IPS-NIHi7 (cell line): ENCODE measurements at regions not wholly inside any gene's neighbourhood (a gene's known extent, or its start where the extent isn't known, plus 50 kb on each side); places are given as distances from the start of the nearest gene placed in this dataset.
"Not testable (repeated sequence)": the region's sequence is repeated elsewhere in the genome, so short reads cannot be mapped to it uniquely, and the experiment has no call there.

Experiments
- DNase-seq: peaks from one replicate; pipeline ENCODE4 v3.0.0; 2012; ENCODE audit warnings: mixed read lengths; ENCODE audit errors: extremely low spot score

DNA sequence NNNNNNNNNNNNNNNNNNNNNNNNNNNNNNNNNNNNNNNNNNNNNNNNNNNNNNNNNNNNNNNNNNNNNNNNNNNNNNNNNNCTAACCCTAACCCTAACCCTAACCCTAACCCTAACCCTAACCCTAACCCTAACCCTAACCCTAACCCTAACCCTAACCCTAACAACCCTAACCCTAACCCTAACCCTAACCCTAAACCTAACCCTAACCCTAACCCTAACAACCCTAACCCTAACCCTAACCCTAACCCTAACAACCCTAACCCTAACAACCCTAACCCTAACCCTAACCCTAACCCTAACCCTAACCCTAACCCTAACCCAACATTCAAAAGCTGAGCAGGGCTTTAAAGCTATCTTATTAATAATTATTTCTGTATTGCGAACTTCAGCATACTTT lies 182.5 kb upstream of the FAM20C start:
- DNase-seq = not testable (repeated sequence)

DNA sequence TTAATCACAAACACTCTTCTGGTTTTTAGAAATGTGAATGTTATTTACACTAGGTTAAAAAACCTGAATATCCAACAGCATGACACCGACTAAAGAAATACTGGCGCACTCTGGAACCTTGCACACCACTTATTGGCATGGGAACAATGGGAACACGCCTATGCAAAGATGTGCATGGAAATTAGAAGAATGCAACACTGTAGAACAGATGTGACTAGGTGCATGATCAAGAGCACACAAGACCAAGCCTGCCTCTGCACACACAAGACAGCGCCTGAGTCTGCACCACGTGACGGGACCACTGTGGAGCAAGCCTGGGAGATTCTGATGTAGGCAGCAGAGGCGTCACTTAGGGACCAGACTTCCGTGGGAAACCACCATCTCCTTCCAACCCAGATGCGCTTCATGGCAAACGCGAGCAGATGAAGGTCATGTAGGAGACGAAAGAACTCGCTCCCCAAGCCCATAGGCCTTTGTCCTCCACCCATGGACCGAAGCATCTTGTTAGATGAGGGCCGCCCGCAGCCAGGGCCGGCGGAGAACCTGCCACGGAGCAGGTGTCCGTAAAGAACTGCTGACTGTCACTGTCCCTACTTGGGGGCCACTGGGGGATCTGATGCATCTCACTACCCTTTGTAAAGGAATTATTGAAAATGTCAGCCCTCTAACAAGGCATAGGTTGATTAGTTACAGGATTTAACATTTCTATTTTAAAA lies 159.6 kb upstream of the FAM20C start:
- DNase-seq = not testable (repeated sequence)

DNA sequence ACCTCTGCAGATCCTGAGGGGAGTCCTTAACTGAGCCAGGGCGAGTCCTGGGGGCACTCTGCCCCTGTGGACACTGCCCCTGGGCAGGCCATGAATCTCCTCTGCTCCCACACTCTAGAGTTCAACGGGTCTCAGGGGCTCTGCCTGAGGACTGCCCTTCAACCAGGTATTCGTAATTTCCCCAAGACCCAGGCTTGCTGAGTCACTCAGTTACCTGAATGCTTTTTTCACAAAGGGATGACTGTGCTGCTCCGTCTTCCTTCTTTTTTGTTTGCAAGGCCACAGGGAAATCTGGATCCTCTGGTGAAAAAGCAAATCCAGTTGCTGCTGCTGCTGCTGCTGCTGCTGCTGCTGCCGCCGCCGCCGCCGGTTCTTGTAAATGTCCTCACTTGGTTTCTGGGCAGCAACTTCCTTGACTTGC lies 157.2 kb upstream of the FAM20C start:
- not testable (repeated sequence) for DNase-seq

DNA sequence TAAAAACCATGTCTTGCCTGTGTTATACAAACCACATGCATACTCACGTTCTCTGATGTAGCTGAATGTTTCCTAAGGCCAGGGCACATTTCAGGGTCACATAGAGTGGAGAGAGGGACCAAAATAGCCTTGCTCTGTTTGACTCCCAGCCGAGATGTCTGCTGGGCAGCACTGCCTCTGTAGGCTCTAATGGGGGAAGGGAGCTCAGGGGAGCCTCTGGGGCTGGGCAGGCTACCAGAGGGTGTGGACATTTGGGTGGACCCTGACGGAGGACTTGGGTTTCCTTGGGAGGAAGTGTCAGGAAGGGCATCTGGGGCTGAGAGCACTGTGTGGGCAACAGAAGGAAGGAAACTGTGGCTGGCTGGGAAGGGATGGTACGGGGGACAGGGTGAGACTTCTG lies 155.8 kb upstream of the FAM20C start:
- DNase-seq = not testable (repeated sequence)

DNA sequence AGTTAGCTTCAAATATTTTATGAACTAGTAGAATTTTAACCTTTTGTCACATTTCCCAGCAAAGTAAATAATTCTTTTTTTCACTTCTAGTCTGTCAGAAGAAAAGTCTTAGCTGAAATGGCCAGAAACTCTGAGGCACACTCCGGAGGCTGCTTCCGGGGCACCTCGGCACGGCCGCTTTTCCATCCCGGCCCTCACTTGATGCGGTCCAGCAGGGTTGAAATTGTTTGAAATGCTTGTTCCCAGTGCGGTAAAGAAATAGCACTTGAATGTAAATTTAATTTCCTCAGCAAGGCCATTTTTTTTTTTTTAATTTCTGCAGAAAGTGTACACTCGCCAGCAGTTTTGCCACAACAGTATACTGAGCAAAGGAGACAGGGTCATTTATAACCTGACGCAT lies 154.7 kb upstream of the FAM20C start:
- not testable (repeated sequence) for DNase-seq

DNA sequence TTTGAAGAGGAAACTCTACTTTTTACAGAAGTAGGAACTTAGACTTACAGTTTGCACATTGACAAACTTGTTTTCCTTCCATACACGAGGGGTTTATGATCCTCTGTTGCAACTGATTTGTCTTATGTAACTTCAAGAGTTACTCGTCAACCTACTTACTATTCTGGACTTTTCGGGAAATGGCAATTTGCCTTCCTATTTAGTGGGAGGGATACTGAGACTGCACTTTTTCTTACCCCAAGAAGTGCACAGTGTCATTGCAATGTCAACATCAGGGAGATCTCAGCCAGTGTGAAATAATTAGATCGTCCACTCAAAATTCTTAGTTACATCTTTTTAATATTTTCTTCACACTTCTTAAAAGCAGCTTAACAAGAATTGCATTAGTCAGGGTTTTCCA lies 153.9 kb upstream of the FAM20C start:
- not testable (repeated sequence) for DNase-seq

DNA sequence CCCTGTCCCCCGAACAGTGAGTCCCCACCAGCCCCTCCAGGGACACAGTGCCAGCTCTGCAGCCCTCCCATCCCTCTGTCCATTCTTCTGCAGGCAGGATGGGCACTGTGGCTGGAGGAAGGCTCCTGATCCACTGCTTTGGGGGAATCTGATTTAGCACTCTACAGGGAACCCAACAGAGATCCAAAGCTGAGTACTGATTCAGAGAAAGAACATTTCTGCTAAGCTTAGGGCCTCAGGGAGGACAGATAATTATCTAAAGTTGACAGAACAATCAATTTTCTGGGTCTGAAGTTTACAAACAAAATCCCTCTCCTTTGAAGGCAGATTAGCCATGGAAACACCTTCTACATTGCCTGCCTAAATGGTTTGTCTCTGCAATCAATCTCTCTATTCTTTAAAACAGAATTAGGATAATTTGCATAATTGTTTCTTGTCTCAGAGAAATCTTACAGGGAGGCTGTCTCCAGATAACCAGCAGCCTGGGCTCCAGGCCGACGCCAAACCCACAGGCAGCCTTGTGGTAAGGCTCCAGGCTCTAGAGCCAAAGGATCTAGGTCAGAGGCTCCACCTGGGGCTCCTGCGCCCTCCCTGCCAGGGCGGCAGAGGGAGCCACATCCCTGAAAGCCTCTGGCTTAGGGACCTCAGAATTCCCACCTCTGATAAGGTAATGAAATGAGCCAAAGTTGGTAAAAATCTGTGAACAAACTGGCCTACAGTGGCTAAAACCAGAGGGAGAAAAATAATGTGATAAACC lies 152.2 kb upstream of the FAM20C start:
- DNase-seq = not testable (repeated sequence)

DNA sequence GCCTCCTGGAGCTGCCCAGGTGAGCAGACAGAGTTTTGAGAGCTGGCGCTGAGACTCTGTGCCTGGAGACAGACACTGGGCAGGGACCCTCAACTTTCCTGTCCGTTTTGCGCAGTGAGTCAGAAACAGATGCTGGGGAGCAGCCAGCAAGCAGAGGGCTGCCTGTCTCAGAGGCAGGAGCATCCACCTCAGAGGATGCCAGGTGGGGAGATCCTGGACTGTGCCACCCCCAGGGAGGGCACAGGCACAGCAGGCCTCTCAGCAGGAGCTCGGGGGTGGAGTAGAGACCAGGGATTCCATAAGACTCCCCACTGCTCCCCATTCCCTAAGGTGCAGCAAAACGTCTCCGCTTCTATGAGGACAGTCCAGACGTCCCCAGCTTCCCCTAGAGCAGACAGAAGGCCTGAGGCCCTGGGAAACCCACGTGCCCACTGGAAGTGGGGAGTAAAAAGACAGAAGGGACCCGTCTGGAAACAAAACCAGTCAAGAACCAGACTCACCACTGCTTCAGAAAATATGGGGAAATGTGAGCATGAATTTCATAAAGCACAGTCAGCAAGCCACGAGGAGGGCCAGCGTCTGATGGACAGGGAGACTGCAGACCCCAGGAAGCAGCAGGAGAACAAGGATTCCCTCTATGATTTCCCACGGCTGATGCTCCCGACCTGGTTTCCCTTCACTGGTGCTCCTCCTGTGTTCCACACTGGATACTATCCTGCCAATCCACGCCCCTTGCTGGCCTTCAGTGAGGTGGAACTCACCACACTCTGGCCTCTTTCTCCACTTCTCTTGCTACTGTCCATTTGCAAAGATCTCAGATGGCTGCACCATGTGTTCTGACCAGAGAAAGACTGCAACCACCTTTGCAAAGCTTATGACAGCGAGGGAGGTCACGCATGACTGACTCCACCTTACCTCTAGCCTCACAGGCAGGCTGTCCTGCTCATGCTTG lies 151.3 kb upstream of the FAM20C start:
- no peak for DNase-seq

DNA sequence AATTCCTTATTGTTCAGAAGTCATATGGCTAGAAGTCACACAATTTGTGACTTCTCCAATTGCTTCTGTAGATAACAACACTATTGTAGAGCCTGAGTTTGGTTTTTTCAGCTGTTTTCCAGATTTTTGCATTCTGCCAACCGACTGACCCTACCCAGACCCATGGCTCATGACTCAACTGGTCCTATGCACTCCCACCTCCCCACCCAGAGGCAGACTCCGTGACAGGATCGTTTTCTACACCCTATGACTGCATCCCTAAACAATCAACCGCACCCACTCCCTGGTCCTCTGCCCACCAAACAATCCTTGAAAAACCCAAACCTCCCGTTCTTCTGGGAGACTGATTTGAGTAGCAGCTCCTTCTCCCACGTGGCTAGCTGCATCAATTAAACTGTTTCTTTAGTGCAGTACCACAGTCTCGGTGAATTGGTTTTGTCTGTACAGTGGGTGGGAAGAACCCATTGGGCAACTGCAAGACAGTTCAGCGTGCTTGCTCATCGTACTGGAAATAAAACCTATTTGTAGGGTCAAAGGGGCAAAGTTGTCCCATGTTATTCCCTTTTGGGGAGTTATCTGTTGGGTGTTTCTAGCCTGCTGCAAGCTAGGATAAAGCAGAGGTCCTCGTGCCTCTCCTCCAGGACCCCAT lies 150.3 kb upstream of the FAM20C start:
- no peak for DNase-seq

DNA sequence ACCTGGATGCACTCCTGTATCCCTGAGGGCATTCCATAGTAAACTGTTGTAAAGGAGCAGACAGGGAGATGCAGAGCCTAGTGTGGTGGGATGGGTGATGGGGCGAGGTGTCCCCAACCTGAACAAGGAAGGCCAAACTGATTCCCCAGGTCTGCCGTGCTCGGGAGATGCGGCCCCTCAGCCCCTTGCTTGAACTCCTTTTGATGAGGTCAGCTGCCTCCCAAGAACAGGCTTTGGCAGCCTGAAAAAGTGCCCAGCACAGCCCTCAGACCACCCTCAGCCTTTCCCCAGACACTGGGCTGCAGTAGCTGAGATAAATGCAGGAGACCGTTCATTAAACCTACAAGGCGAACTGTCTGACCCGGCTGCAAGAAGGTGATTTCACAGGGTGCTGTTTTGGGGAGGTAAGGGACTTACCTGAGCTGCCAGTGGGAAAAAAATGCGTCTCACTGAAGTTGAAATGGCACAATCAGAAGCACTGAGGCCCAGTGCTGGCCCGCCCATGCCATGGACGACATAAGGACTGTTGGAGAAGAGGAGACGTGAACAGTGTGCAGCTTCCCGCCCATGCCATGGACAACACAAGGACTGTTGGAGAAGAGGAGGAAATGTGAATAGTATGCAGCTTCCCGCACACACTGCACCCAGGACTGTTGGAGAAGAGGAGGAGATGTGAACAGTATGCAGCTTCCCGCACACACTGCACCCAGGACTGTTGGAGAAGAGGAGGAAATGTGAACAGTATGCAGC lies 148.4 kb upstream of the FAM20C start:
- DNase-seq = no peak

DNA sequence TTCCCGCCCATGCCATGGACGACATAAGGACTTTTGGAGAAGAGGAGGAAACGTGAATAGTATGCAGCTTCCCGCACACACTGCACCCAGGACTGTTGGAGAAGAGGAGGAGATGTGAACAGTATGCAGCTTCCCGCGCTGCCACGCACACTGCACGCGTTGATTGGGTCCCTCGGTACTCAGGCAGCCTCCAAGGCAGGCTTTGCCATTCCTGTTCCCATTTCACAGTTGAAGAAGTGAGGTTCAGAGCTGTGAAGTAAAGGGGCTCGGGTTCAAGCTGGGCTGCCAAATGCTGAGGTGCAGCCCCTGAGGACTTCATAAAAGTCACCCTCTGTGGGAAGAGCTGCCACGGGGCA lies 147.9 kb upstream of the FAM20C start:
- DNase-seq = no peak

DNA sequence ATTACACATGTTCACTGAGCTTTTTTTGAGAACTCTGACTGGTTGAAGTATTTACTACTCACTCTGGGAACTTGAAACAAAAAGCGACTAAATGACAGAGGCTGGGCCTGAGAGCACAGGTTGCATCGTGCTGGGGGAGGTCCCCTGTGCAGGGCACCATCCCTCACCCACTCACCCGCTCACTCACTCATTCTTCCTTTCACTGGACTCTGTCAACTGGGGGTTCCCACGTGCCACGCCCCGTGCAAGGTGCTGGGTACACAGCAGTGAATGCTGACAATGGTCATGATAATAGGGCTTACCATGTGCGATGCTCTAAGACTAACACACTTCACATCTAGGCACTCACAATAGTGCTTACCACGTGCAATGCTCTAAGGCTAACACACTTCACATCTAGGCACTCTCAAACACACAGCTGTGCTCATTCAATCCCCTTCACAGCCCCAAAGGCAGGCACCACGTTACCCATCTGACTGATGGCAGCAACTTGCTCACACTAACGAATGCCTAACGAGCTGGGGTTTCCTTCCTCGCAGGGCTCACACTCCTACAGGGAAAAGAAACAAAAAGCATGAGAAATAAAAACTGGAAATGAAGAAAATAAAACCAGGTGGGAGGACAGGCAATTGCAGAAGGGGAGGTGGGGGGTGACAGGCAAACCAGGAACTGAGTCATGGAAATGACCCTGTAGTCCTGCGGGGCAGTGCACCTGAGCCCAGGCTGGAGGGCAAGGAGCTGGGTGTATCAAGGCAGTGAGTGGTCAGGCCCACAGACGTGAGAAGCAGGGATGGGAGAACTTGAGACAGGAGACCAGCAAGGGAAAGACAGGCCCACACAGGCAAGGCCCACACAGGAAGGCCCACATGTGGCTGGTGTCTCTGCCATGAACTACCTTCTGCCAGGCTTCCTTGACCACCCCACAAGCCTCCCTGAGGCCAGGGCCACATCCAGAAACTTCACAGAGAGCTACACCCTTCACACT lies 147.0 kb upstream of the FAM20C start:
- DNase-seq = no peak

DNA sequence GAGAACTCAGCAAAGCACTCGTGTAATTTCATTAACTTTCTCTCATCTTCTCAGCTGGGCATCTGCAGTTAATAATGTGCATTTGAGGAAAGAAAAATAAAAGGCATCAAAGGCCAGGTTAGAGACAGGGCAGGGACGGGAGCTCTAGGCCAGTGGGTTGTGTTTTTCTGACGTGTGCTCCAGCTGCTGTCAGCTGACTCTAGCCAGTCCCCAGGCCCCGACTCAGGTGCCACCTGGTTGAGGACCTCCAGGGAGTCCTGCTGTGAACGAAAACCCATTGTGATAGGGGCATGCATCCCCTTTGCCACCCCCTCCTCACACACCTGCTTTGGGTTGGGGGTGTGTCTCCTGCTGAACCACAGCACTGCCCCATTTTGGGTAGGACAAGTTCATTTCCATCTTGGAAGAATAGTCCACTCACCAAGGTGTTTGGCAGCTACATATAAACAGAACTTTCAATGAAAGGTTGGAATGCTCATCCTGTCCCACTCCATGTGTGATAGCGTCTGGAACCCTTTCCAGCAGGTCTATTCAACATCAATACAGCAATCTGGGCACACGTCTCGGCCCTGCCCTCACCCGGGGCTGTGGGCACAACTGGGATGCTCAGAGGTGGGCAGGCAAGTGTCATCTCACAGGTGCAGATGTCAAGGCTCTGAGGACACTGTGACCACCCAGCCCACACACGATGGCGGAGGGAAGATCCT lies 146.1 kb upstream of the FAM20C start:
- DNase-seq = no peak

DNA sequence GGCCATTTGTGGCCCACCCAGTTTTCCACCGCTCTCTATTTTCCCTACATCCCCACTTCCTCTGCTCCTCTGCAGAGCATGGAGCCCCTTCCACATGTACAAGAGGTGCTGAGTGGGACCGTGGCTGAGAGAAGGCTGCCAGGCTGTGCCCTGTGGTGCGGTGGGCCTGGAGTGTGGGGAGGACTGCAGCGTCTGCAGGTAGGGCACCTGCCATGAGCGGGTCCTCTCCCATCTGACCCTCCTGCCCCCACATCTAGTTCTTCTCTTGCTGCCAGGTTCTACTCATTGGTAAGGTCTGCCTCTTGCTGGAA lies 145.6 kb upstream of the FAM20C start:
- no peak for DNase-seq

DNA sequence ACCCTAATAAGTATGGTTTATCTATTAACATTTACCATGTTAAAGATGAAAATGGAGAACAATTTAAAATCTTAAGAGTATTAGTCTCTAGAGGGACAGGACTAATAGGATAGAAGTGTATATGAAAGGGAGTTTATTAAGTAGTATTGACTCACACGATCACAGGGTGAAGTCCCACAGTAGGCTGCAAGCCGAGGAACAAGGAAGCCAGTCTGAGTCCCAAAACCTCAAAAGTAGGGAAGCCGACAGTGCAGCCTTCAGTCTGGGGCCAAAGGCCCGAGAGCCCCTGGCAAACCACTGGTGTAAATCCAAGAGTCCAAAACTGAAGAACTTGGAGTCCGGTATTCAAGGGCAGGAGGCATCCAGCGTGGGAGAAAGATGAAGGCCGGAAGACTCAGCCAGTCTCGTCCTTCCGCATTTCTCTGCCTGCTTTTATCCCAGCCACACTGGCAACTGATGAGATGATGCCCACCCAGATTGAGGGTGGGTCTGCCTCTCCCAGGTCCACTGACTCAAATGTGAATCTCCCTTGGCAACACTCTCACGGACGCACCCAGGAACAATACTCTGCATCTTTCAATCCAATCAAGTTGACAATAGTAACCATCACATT lies 140.8 kb upstream of the FAM20C start:
- no peak for DNase-seq

DNA sequence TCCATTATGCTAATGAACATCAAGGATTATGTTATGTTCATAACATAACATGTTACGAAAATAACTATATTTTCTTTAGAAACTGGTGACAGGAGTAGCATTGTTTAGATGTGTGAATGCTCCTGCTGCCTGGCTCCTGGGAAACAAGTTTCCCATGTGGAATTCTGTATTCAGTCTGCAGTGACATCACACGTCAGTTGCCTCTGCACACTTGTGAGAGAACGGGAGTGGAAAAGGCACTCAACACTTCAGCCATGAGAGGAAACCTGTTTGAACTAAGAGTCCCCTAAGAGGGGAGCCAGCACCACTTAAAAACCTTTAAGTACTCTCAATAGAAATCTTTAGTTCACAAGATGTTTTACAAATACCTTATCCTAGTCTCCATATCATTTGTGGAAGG lies 140.3 kb upstream of the FAM20C start:
- no peak for DNase-seq

DNA sequence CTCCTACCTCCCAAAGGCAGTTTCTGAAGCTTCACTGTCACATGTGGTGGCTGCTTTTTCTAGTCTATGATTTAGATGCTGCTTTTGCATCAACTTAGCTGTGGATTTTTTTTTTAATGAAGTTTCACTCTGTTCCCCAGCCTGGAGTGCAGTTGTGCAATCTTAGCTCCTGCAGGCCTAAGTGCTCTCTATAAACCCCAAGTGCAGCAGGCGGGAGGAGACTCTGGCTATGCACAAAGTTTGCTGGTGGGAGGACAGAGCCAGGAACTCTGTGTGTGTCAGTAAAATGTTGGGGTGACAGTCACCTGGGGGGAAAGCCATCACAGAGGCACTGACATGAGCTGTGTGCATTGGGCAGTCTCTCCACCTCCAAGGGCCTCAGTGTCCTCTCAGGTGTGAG lies 138.8 kb upstream of the FAM20C start:
- DNase-seq = no peak

DNA sequence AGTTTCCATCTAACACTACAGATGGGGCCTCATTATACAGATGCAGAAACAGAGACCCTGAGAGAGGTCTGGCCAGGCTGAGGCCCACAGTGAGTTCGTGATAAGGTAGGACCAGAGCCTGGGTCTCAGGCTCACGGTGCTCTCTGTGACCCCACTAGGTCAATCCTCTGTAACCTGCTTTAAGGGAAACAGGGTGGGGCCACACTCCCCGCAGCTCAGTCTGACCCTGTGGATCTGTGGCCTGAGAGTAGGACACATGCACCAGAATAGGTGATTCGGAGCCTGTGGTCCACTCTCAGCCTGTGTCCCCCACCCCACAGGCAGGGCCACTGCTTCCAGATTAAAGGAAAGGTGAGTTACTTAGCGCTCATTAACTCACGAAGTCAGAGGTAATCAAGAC lies 137.8 kb upstream of the FAM20C start:
- DNase-seq = no peak

DNA sequence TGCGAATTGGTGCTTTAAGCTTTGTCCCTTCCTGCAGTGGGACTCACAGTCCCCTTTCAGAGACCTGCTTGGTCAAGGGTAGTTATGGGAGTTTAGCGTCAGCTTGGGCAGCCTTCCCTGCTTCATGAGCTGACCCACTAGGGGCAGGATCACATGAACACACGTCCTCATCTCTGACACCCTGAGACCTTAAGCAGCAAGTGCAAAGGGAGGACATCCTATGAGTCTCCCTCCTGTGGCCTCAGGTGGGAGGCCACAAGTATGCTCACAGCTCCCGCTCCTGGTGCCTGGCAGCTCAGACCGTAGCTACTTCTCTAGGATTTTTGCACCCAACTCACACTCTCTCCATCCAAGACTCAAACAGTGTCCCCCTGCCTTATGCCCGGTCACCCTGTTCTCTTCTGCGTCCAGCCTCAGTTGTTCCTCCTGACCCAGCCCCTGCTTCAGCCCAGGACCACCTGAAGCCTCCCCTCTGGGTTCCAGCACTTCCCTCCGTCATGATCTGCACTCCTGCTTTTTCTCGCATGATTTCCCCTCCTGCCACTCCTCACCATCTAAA lies 136.6 kb upstream of the FAM20C start:
- no peak for DNase-seq
